ENCODE measurements at regions not wholly inside any gene's neighbourhood (a gene's known extent, or its start where the extent isn't known, plus 50 kb on each side); places are given as distances from the start of the nearest gene placed in this dataset.

GRCh38 chr3:69547461-69547880, 161.6 kb upstream of the FRMD4B start:
- intact Hi-C loops (cut with micrococcal nuclease; ENCODE audit: unreplicated experiment), result no loop called here
- CTCF ChIA-PET, result no interaction called here
- H3K4me2 ChIP-seq, result no peak overlapping the region

GRCh38 chr3:69542805-69543429, 157.0 kb upstream of the FRMD4B start:
- Histone ChIP-seq H3K27ac (no peak overlapping the region), H3K9me3 (ENCODE audit: insufficient read depth, low read depth) (no peaks in the 10 kb centered on the region), H3K36me3 (ENCODE audit: low read depth) (no peaks in the 10 kb centered on the region), H3K27me3 (ENCODE audit: insufficient read depth, low read depth) (peaks cover 9% of the 10 kb centered on the region; the same call in 1 of the 2 replicates), H3K4me1 (replicated peaks; ENCODE audit: insufficient read depth) (no peaks in the 10 kb centered on the region), H3K4me2 (no peak overlapping the region), H2AFZ (no peak overlapping the region), H3K4me3 (no peak overlapping the region), H4K20me1 (ENCODE audit: insufficient read depth) (no peaks in the 10 kb centered on the region), H3K79me2 (ENCODE audit: low read depth) (no peaks in the 10 kb centered on the region), H3F3A (ENCODE audit: insufficient read depth, low read depth) (no peaks in the 10 kb centered on the region), H3K9me2 (ENCODE audit: insufficient read depth) (no peaks in the 10 kb centered on the region)
- intact Hi-C loops (cut with micrococcal nuclease; ENCODE audit: unreplicated experiment), result no loop called here
- no TSS peak for BruUV-seq (replicated peaks)
- ChIA-PET POLR2A (ENCODE audit: unreplicated experiment) (no interaction called here), CTCF (no interaction called here)
- no peak for TF ChIP-seq EZH2 (IDR thresholded peaks at IDR 0.05; ENCODE audit: low read depth)
- TF ChIP-seq, protein P1, sequence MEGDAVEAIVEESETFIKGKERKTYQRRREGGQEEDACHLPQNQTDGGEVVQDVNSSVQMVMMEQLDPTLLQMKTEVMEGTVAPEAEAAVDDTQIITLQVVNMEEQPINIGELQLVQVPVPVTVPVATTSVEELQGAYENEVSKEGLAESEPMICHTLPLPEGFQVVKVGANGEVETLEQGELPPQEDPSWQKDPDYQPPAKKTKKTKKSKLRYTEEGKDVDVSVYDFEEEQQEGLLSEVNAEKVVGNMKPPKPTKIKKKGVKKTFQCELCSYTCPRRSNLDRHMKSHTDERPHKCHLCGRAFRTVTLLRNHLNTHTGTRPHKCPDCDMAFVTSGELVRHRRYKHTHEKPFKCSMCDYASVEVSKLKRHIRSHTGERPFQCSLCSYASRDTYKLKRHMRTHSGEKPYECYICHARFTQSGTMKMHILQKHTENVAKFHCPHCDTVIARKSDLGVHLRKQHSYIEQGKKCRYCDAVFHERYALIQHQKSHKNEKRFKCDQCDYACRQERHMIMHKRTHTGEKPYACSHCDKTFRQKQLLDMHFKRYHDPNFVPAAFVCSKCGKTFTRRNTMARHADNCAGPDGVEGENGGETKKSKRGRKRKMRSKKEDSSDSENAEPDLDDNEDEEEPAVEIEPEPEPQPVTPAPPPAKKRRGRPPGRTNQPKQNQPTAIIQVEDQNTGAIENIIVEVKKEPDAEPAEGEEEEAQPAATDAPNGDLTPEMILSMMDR (conservative IDR thresholded peaks at IDR 0.05), result no peak
- DNase-seq, result no peak

More at GRCh38 chr3:69547461-69547880, 161.6 kb upstream of the FRMD4B start:
- BruUV-seq (replicated peaks), result no TSS peak
- Histone ChIP-seq H3K79me2 (ENCODE audit: low read depth) (no peaks in the 10 kb centered on the region), H3K36me3 (ENCODE audit: low read depth) (no peaks in the 10 kb centered on the region), H3K4me1 (replicated peaks; ENCODE audit: insufficient read depth) (no peaks in the 10 kb centered on the region), H4K20me1 (ENCODE audit: insufficient read depth) (no peaks in the 10 kb centered on the region), H3F3A (ENCODE audit: insufficient read depth, low read depth) (no peaks in the 10 kb centered on the region), H3K27ac (no peak overlapping the region), H3K9me2 (ENCODE audit: insufficient read depth) (no peaks in the 10 kb centered on the region), H3K27me3 (ENCODE audit: insufficient read depth, low read depth) (no peaks in the 10 kb centered on the region), H3K4me3 (no peak overlapping the region), H3K9me3 (ENCODE audit: insufficient read depth, low read depth) (no peaks in the 10 kb centered on the region), H2AFZ (no peak overlapping the region)
- no peak for DNase-seq
- TF ChIP-seq, protein P1 (conservative IDR thresholded peaks at IDR 0.05), result no peak
- TF ChIP-seq EZH2 (IDR thresholded peaks at IDR 0.05; ENCODE audit: low read depth), result no peak
- POLR2A ChIA-PET (ENCODE audit: unreplicated experiment), result no interaction called here

- Histone ChIP-seq H3K79me2 (ENCODE audit: low read depth) (no peaks in the 10 kb centered on the region), H3K4me2 (no peak overlapping the region), H3K36me3 (ENCODE audit: low read depth) (no peaks in the 10 kb centered on the region), H3K9me3 (ENCODE audit: insufficient read depth, low read depth) (no peaks in the 10 kb centered on the region), H3K9me2 (ENCODE audit: insufficient read depth) (no peaks in the 10 kb centered on the region), H2AFZ (no peak overlapping the region), H4K20me1 (ENCODE audit: insufficient read depth) (no peaks in the 10 kb centered on the region), H3K27ac (no peak overlapping the region), H3K4me1 (replicated peaks; ENCODE audit: insufficient read depth) (no peaks in the 10 kb centered on the region), H3K27me3 (ENCODE audit: insufficient read depth, low read depth) (peaks cover 9% of the 10 kb centered on the region; the same call in 1 of the 2 replicates), H3K4me3 (no peak overlapping the region), H3F3A (ENCODE audit: insufficient read depth, low read depth) (no peaks in the 10 kb centered on the region)
- POLR2A ChIA-PET (ENCODE audit: unreplicated experiment), result no interaction called here
- intact Hi-C loops (cut with micrococcal nuclease; ENCODE audit: unreplicated experiment), result no loop called here
- CTCF ChIA-PET, result no interaction called here
- DNase-seq, result no peak
- BruUV-seq (replicated peaks), result no TSS peak
- TF ChIP-seq EZH2 (IDR thresholded peaks at IDR 0.05; ENCODE audit: low read depth), result no peak
- TF ChIP-seq, protein P1 (conservative IDR thresholded peaks at IDR 0.05), result no peak
Observed at GRCh38 chr3:69542089-69542804, 156.4 kb upstream of the FRMD4B start.
